NCI-H187 (cell line): ENCODE measurements at regions not wholly inside any gene's neighbourhood (a gene's known extent, or its start where the extent isn't known, plus 50 kb on each side); places are given as distances from the start of the nearest gene placed in this dataset.
"Not testable (repeated sequence)": the region's sequence is repeated elsewhere in the genome, so short reads cannot be mapped to it uniquely, and the experiment has no call there.

Experiments
- DNase-seq, 2 experiments: peaks; one replicate each; lab custom pipeline; 2025; lab: John Stamatoyannopoulos, UW

DNA sequence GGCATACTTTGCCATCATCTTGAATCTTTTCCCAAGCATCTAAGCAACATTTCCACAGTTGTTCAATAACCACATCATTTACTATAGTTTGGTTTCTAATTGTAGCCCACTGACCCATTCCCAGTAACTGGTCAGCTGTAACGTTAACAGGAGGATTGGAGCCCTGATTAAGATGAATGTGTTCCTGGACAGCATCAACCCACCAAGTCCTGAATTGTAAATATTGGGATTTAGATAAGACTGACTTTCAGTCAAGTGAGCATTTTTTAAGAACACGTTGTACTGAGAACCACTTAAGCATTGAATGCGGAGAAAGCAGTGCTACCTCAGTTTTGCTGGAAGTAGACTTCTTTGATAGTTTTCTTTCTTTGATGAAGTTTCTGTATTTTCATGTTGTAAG lies 53.3 kb upstream of the ARL4D start:
- DNase-seq = not testable (repeated sequence)

DNA sequence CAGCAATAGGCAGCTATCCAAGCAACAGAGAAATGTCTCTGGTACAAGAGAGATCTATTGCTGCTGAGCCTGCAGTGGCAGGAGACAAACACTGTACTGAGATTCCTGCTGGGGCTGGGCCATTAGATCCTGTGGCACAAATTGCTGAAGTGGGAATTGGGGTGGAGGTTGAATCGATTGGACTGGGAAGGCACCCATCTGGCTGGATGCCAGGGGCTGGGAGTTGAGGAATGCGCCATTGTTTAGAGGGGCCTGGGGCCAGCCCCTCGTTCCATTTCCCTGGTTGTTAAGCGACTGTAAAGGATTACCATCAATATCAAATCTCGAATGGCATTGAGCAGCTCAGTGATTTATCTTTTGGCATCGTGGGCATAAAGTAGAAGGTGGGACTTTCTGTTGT lies 54.1 kb upstream of the ARL4D start:
- no peak for DNase-seq

DNA sequence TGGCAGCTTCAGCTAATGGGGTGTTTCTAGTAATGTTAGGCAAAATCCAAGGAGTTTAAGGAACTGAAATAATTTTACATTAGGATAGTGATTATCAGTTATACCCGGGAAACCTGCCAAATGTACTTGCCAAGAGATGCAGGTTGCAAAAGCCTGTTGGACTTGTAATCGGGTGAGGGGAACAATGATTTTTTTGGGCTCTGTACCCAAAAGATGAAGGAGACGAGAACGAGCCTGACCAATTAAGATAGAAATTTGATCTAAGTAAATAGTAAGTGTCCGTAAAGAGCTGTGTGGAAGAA lies 56.3 kb upstream of the ARL4D start:
- DNase-seq = no peak

DNA sequence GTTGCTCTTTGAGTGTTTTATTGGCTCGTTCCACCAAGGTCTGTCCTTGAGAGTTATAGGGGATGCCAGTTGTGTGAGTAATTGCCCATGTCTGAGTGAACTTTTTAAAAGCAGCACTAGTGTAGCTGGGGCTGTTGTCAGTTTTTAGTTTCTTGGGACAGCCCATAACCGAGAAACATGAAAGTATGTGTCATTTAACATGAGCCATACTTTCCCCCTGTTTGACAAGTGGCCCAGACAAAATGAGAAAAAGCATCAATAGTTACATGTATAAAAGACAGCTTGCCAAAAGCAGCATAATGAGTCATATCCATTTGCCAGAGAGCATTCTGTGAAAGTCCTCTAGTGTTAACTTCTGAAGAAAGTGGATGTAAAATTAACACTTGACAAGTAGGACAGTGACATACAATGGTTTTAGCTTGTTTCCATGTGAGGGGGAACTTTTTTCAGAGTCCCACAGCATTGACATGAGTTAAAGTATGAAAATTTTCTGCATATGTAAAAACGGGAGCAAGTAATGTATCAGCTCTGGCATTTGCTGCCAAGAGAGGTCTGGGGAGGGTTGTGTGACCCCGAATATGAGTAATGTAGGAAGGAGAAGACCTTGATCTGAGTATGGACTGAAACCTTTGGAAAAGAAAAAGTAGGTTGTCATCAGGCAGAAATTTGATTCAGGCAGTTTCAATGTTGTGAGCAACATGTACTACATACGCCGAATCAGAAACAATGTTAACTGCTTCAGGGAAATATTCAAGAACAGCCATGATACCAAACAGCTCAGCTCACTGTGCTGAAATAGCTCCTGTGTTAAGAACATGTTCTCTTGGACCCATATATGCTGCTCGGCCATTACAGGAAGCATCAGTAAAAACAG lies 56.8 kb upstream of the ARL4D start:
- no peak for DNase-seq

DNA sequence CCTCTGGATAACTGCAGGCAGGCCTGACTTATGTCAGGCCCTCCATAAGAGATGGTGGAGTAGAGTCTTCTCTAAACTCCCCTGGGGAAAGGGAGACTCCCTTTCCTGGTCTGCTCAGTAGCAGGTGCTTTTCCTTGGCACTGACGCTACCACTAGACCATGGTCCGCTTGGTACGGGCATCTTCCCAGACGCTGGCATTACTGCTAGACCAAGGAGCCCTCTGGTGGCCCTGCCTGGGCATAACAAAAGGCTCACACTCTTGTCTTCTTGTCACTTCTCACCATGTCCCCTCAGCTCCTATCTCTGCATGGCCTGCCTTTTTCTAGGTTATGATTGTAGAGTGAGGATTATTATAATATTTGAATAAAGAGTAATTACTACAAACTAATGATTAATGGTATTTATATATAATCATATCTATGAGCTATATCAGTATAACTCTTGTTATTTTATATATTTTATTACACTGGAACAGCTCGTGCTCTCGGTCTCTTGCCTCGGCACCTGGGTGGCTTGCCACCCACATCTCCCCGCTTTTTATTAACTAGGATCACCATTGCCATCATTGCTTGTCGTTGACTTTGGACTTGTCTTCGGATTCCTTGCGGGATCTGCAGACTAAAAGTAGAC lies 59.8 kb upstream of the ARL4D start:
- DNase-seq = peak; percentile 62 to 65

DNA sequence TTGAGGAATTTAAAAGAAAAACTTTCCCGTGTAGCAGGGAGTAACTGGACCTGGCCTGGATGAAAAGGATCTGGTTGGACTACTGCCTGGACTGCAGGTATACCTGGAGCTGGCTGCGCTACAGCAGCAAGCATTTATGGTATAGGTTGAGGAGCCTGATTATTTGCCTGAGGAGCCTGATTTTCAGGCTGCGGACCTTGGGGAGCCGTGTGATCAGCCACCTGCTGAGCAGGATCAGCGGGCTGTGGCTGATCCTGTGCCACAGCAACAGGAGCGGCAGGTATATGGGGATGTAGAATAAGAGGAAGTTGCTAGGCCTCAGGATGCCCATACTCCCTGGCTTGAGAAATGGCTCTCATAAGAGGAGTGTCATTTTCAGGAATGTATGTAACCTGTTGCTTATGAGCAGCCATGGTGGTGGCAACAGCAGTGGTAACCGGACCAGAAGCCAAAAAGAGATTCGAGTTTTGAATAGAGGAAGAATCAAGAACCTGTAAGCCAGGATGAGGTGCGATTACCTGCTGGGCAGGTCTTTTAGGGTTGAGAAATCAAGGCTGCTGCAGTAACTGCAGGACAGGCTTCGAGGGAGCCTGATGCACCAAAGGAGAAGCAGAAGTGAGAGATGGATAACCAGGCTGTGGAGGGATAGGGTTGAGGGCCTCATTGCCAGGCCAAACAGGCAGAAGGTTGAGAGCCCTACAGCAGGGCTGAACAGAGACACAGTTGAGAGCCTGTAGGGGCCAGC lies 60.9 kb upstream of the ARL4D start:
- no peak for DNase-seq

DNA sequence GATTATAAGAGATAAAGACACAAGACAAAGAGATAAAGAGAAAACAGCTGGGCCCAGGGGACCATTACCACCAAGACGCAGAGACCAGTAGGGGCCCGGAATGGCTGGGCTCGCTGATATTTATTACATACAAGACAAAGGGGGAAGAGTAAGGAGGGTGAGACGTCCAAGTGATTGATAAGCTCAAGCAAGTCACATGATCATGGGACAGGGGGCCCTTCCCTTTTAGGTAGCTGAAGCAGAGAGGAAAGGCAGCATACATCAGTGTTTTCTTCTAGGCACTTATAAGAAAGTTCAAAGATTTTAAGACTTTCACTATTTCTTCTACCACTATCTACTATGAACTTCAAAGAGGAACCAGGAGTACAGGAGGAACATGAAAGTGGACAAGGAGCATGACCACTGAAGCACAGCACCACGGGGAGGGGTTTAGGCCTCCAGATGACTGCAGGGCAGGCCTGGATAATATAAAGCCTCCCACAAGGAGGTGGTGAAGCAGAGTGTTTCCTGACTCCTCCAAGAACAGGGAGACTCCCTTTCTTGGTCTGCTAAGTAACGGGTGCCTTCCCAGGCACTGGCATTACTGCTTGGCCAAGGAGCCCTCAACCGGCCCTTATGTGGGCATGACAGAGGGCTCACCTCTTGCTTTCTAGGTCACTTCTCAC lies 63.9 kb upstream of the ARL4D start:
- DNase-seq = no peak

DNA sequence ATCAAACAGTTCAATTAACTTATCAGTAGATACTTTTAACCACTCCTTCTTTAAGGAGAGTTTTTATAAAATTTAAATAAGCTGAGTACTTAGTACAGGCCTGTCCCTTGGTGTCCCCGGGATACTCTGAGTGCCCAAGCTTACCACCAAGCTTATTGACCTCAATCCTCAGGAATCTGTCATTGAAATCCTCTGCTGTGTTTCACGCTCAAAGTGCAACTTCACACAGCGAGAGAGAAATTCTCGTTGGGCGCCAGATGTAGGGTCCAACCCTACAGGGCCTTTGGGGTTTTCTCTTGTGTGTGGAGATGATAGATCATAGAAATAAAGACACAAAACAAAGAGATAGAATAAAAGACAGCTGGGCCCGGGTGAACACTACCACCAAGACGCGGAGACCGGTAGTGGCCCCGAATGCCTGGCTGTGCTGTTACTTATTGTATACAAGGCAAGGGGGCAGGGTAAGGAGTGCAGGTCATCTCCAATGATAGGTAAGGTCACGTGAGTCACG lies 65.3 kb upstream of the ARL4D start:
- DNase-seq = no peak

DNA sequence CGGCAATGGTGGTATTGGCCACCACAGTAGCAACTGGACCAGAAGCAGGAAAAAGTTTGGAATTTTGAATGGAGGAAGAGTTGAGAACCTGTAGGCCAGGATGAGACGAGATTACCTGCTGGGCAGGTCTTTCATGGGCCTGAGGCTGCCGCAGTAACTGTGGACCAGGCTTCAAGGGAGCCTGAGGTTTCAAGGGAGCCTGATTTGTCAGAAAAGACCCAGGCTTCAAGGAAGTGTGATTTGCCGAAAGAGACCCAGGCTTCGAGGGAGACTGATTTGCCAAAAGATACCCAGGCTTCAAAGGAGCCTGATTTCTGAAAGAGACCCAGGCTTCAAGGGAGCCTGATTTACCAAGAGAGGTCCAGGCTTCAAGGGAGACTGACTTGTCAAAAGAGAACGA lies 66.6 kb upstream of the ARL4D start:
- DNase-seq = no peak

DNA sequence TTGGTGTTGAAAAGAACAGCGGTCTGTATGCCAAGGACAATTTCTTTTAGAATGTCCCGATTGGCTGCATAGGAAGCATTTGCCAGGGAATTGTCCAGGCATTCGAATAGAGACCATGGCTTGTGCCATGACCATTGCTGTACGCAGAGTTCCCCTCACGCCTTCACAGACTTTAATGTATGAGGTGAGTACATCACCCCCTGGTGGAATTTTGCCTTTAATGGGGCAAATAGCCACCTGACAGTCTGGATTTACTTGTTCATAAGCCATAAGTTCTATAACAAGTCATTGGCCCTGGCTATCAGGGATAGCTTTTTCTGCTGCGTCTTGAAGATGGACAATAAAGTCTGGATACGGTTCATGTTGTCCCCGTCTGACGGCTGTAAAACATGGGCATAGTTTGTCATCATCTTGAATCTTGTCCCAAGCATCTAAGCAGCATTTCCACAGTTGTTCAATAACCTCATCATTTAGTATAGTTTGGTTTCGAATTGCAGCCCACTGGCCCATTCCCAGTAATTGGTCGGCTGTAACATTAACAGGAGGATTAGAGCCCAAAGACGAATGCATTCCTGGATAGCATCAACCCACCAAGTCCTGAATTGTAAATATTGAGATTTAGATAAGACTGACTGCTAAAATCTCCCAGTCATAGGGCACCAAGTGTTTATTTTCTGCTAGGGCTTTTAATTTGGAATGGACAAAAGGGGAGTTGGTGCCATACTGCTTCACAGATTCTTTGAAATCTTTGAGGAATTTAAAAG lies 67.7 kb upstream of the ARL4D start:
- no peak for DNase-seq

DNA sequence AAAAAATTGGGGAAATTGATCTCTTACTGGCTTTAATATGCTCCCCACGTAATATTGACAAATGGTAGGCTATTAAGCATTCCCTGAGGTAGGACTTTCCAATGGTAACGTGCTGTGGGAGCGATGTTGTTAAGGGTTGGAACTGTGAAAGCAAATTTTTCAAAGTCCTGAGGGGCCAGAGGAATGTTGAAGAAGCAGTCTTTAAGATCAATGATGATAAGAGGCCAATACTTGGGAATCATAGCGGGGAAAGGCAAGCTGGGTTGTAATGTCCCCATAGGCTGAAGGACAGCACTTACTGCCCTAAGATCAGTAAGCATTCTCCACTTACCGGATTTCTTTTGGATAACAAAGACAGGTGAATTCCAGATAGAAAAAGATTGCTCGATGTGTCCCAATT lies 69.6 kb upstream of the ARL4D start:
- no peak for DNase-seq

DNA sequence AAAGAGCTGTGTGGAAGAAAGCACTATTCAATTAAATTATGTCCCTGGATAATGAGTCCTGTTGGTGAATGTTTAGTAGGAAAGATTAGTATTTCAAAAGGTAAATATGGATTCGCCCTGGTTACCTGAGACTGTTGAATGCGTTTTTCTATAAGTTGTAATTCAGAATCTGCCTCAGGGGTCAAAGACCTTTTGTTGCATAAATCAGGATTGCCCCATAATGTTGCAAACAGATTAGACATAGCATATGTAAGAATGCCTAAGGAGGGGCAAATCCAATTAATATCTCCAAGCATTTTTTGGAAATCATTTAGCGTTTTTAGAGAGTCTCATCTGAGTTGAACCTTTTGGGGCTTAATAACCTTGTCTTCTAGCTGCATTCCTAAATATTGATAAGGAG lies 70.1 kb upstream of the ARL4D start:
- no peak for DNase-seq

DNA sequence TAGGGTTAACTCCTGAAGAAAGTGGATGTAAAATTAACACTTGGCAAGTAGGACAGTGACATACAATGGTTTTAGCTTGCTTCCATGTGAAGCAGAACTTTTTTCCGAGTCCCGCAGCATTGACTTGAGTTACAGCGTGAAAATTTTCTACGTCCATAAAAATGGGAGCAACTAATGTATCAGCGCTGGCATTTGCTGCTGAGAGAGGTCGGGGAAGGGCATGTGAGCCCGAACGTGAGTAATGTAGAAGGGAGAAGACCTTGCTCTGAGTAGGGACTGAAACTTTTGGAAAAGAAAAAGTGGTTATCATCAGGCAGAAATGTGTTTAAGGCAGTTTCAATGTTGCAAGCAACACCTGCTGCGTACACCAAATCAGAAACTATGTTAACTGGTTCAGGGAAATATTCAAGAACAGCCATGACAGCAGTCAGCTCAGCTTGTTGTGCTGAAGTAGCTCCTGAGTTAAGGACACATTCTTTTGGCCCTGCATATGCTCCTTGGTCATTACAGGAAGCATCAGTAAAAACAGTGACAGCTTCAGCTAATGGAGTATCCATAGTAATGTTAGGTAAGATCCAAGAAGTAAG lies 70.9 kb upstream of the ARL4D start:
- no peak for DNase-seq

DNA sequence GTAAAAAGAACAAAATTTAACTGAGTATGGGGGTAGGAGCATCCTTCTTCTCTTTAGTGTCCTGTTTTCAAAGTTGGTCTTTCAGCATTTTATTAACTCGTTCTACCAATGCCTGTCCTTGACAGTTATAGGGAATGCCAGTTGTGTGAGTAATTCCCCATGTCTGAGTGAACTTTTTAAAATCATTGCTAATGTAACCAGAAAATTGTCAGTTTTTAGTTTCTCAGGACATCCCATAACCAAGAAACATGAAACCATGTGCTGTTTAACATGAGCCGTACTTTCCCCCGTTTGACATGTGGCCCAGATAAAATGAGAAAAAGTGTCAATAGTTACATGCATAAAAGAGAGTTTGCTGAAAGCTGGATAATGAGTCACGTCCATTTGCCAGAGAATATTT lies 71.4 kb upstream of the ARL4D start:
- no peak for DNase-seq

DNA sequence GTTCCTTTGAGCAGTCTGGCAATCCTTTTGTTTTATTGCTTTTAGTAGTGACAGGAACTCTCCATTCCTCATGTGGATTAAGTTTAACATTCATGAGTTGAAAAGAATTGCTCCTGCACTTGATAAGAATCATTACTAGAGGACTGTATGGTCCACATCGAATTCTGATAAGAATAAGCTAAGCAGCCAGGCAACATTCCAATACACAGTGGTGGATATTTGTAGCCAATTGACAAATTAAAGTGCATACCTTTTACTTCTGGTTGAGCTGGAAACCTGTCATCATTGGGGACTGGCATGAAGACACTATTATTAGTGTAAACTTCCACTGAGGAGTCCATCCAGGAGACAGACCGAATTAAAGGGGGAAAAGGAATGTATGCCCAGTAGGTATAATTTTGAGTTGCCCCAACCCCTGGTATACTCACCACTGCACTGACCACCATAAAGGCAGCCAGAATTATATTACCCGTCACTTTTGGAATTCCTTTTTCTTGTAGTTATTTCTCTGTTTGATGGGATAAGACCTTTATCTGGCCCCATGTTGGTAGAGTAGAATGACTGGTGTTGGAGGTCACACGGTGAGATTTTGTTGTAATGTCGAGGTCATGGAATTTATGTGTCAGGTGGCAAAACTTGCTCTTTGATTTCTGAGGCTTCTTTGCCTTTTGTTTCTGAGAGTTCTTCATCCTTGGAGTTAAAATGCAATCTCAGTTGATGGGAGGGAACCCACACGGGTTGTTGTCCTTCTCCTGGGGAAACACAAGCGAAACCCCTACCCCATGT lies 72.1 kb upstream of the ARL4D start:
- no peak for DNase-seq

DNA sequence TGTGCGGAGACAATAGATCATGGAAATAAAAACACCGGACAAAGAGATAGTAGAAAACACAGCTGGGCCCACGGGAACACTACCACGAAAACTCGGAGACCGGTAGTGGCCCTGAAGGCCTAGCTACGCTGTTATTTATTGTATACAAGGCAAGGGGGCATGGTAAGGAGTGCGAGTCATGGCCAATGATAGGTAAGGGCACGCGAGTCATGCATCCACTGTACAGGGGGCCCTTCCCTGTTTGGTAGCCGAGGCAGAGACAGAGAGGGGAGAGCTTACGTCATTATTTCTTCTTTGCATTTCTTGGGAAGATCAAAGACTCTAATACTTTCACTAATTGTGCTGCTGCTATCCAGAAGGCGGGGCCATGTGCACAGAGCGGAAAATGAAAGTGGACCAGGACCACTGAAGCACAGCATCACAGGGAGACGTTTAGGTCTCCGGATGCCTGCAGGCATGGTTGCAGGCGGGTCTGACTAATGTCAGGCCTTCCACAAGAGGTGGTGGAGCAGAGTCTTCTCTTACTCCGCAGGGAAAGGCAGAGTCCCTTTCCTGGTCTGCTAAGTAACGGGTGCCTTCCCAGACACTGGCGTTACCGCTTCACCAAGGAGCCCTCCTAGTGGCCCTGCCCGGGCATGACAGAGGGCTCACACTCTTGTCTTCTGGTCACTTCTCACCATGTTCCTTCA lies 74.4 kb upstream of the ARL4D start:
- no peak for DNase-seq

DNA sequence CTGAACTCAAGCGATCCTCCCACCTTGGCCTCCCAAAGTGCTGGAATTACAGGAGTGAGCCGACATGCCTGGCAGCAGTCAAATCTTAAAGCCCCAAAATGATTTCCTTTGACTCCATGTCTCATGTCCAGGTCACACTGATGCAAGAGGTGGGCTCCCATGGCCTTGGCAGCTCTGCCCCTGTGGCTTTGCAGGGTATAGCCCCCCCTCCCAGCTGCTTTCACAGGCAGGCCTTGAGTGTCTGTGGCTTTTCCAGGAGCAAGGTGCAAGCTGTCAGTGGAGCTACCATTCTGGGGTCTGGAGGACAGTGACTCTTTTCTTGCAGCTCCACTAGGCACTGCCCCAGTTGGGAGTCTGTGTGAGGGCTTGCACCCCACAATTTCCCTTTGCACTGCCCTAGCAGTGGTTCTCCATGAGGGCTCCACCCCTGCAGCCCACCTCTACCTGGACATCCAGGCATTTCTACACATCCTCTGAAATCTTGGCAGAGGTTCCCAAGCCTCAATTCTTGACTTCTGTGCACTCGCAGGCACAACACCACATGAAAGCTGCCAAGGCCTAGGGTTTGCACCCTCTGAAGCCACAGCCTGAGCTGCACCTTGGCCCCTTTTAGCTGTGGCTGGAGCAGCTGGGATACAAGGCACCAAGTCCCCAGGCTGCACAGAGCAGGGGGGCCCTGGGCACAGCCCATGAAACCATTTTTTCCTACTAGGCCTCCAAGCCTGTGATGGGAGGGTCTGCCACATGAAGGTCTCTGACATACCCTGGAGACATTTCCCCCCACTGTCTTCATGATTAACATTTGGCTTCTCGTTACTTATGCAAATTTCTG lies 79.3 kb upstream of the ARL4D start:
- DNase-seq = no peak

DNA sequence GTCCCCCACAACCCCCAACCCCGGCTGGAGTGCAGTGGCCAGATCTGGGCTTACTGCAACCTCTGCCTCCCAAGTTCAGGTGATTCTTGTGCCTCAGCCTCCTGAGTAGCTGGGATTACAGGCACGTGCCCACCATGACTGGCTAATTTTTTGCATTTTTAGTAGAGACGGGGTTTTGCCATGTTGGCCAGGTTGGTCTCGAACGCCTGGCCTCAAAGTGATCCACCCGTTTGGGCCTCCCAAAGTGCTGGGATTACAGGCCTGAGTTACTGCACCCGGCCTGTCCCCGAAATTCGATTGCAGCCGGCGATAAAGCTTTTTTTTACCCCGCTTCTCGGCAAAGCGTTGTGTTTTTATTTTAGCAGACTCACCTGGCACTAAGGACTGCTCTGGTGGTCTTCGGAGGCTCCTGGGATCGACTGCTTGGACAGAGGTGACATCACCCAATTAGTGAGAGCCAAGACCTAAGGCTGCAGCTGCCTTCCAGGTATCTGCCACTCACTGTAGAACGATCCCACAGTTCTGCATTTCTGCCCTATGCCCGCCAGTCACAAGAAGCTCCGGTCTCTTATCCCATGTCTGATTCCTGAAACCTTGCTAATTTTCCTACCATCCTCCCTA lies 82.2 kb upstream of the ARL4D start:
- DNase-seq = no peak
